ENCODE measurements at regions not wholly inside any gene's neighbourhood (a gene's known extent, or its start where the extent isn't known, plus 50 kb on each side); places are given as distances from the start of the nearest gene placed in this dataset.

GRCh38 chr2:48190230-48190629, 124.3 kb upstream of the FOXN2 start:
- TF ChIP-seq CTCF (IDR thresholded peaks at IDR 0.05; ENCODE audit: control insufficient read depth, insufficient read depth, low read depth, low read length, missing control alignments) = no peak
- no peak for DNase-seq (ENCODE audit: low read depth)
- no peak overlapping the region for H3K4me3 ChIP-seq (ENCODE audit: control insufficient read depth, low read depth, low read length)

- DNase-seq (ENCODE audit: low read depth) = no peak
- no peak overlapping the region for H3K4me3 ChIP-seq (ENCODE audit: control insufficient read depth, low read depth, low read length)
- TF ChIP-seq CTCF (IDR thresholded peaks at IDR 0.05; ENCODE audit: control insufficient read depth, insufficient read depth, low read depth, low read length, missing control alignments) = no peak
Measured at GRCh38 chr2:48194641-48195040, 119.8 kb upstream of the FOXN2 start.

- H3K4me3 ChIP-seq (ENCODE audit: control insufficient read depth, low read depth, low read length) = no peak overlapping the region
- DNase-seq (ENCODE audit: low read depth) = no peak
- no peak for TF ChIP-seq CTCF (IDR thresholded peaks at IDR 0.05; ENCODE audit: control insufficient read depth, insufficient read depth, low read depth, low read length, missing control alignments)
Measured at GRCh38 chr2:48195169-48195568, 119.3 kb upstream of the FOXN2 start.

- H3K4me3 ChIP-seq (ENCODE audit: control insufficient read depth, low read depth, low read length) = no peak overlapping the region
- TF ChIP-seq CTCF (IDR thresholded peaks at IDR 0.05; ENCODE audit: control insufficient read depth, insufficient read depth, low read depth, low read length, missing control alignments) = no peak
- DNase-seq (ENCODE audit: low read depth) = no peak
Measured at GRCh38 chr2:48197618-48198017, 116.9 kb upstream of the FOXN2 start.

GRCh38 chr2:48198371-48198770, 116.1 kb upstream of the FOXN2 start:
- no peak for DNase-seq (ENCODE audit: low read depth)
- no peak overlapping the region for H3K4me3 ChIP-seq (ENCODE audit: control insufficient read depth, low read depth, low read length)
- TF ChIP-seq CTCF (IDR thresholded peaks at IDR 0.05; ENCODE audit: control insufficient read depth, insufficient read depth, low read depth, low read length, missing control alignments) = no peak

- no peak overlapping the region for H3K4me3 ChIP-seq (ENCODE audit: control insufficient read depth, low read depth, low read length)
- no peak for TF ChIP-seq CTCF (IDR thresholded peaks at IDR 0.05; ENCODE audit: control insufficient read depth, insufficient read depth, low read depth, low read length, missing control alignments)
- no peak for DNase-seq (ENCODE audit: low read depth)
Measured at GRCh38 chr2:48199070-48199469, 115.4 kb upstream of the FOXN2 start.

Data from AG09309 (cell line).